HG03439 (cell line): ENCODE measurements at regions not wholly inside any gene's neighbourhood (a gene's known extent, or its start where the extent isn't known, plus 50 kb on each side); places are given as distances from the start of the nearest gene placed in this dataset.
"Not testable (repeated sequence)": the region's sequence is repeated elsewhere in the genome, so short reads cannot be mapped to it uniquely, and the experiment has no call there.

Experiments used
- ATAC-seq: cut with Tn5 transposase; IDR thresholded peaks from one replicate; pipeline ENCODE4 v1.9.1; 2021; ENCODE audit warnings: mild to moderate bottlenecking, moderate library complexity; ENCODE audit not compliant: unreplicated experiment

- ATAC-seq = no peak
Observed at GRCh38 chr6:85772641-85773040, 130.0 kb upstream of the SYNCRIP start.

- no peak for ATAC-seq
Observed at GRCh38 chr6:85771925-85772430, 129.3 kb upstream of the SYNCRIP start.

GRCh38 chr6:85771455-85771854 lies 128.8 kb upstream of the SYNCRIP start:
- ATAC-seq = no peak

GRCh38 chr6:85764844-85765243 lies 122.2 kb upstream of the SYNCRIP start:
- ATAC-seq = no peak

GRCh38 chr6:85756982-85757381 lies 114.3 kb upstream of the SYNCRIP start:
- ATAC-seq = no peak

GRCh38 chr6:85754894-85755293 lies 112.2 kb upstream of the SYNCRIP start:
- no peak for ATAC-seq

- no peak for ATAC-seq
Observed at GRCh38 chr6:85752602-85753001, 109.9 kb upstream of the SYNCRIP start.

- no peak for ATAC-seq
Observed at GRCh38 chr6:85751374-85752055, 108.8 kb upstream of the SYNCRIP start.

- ATAC-seq = not testable (repeated sequence)
Observed at GRCh38 chr6:85750146-85750545, 107.5 kb upstream of the SYNCRIP start.

- ATAC-seq = no peak
Observed at GRCh38 chr6:85749236-85749635, 106.5 kb upstream of the SYNCRIP start.

- ATAC-seq = no peak
Observed at GRCh38 chr6:85747666-85748065, 105.0 kb upstream of the SYNCRIP start.

- no peak for ATAC-seq
Observed at GRCh38 chr6:85747093-85747492, 104.4 kb upstream of the SYNCRIP start.

GRCh38 chr6:85744433-85744970 lies 101.8 kb upstream of the SYNCRIP start:
- ATAC-seq = no peak

GRCh38 chr6:85726206-85726605 lies 83.5 kb upstream of the SYNCRIP start:
- ATAC-seq = no peak

GRCh38 chr6:85715797-85716196 lies 73.1 kb upstream of the SYNCRIP start:
- no peak for ATAC-seq

GRCh38 chr6:85714893-85715530 lies 72.3 kb upstream of the SYNCRIP start:
- ATAC-seq = no peak

- no peak for ATAC-seq
Observed at GRCh38 chr6:85712346-85712745, 69.7 kb upstream of the SYNCRIP start.

- not testable (repeated sequence) for ATAC-seq
Observed at GRCh38 chr6:85707515-85708145, 64.9 kb upstream of the SYNCRIP start.

GRCh38 chr6:85706272-85706671 lies 63.6 kb upstream of the SYNCRIP start:
- ATAC-seq = no peak

- ATAC-seq = no peak
Observed at GRCh38 chr6:85705220-85705619, 62.5 kb upstream of the SYNCRIP start.

GRCh38 chr6:85703406-85703805 lies 60.7 kb upstream of the SYNCRIP start:
- ATAC-seq = no peak
